Psoas muscle (tissue), 7 donors: ENCODE measurements at regions not wholly inside any gene's neighbourhood (a gene's known extent, or its start where the extent isn't known, plus 50 kb on each side); places are given as distances from the start of the nearest gene placed in this dataset.
A peak's percentile ranks its signal among the peaks of the same experiment; 100 is the strongest.

Source experiments
- ATAC-seq, 4 donors: fragments of 200-7000 bp; cut with Tn5 transposase; one replicate each; pipeline ENCODE4 v1.9.1; 2020; ENCODE audit warnings: moderate library complexity in 3 of 4, mild to moderate bottlenecking in 2 of 4
- DNase-seq, 2 donors: peaks; one replicate each; pipeline ENCODE4 v3.0.0-alpha.2; 2020
- H3K27ac ChIP-seq: fragments of 200-600 bp; one replicate; pipeline ENCODE4 v1.8.0; 2022
- H3K27me3 ChIP-seq, 3 donors: fragments of 200-600 bp in 1 of 3; one replicate each; pipeline versions ENCODE4 v1.6.1 to v1.8.0; 2013 to 2022; ENCODE audit warnings: low read length in 2 of 3, mild to moderate bottlenecking in 2 of 3, moderate library complexity in 1 of 3; ENCODE audit not compliant: insufficient read depth in 3 of 3
- H3K36me3 ChIP-seq, 2 donors: fragments of 200-600 bp in 1 of 2; one replicate each; pipeline versions ENCODE4 v1.6.1 to v1.8.0; 2013 to 2022; ENCODE audit warnings: low read depth in 1 of 2, mild to moderate bottlenecking in 1 of 2, moderate library complexity in 1 of 2; ENCODE audit not compliant: insufficient read depth in 1 of 2
- H3K4me1 ChIP-seq: fragments of 200-600 bp; one replicate; pipeline ENCODE4 v1.8.0; 2022
- H3K4me3 ChIP-seq: fragments of 200-600 bp; one replicate; pipeline ENCODE4 v1.8.0; 2022; ENCODE audit warnings: mild to moderate bottlenecking
- H3K9me3 ChIP-seq: fragments of 200-600 bp; one replicate; pipeline ENCODE4 v1.8.0; 2022
- WGBS, 3 donors: extraction: QIAGEN DNeasy Blood & Tissue Kit; methylation state at CpG; one replicate each; pipeline versions ENCODE4 v1.1.6 to v1.1.7; 2013; 5-methylcytosine and 5-hydroxymethylcytosine counted together
- intact Hi-C, 2 donors: fragments of 100-400 bp; cut with DNase I; formaldehyde crosslinking; loops; one replicate each; pipeline versions ENCODE4 v1.11.0 to v1.14.2; 2022
- TF ChIP-seq, protein P1 (sequence below): fragments of 200-600 bp; IDR thresholded peaks from one replicate; pipeline ENCODE4 v1.8.0; 2022; ENCODE audit warnings: antibody characterized with exemption
- donor health status: healthy with polysubstance abuse.
- donor health status: DM: no; HTN: no; CAD: no; lungs with moderate emphysema.
- donor health status: Bipolar disorder and iron deficiency.
- donor health status: healthy.
- donor health status: DM: yes; HTN: yes; CAD: no.
- donor health status: DM: no; HTN: no; CAD: no.
- donor health status: DM: yes; HTN: yes; CAD: no.

DNA sequence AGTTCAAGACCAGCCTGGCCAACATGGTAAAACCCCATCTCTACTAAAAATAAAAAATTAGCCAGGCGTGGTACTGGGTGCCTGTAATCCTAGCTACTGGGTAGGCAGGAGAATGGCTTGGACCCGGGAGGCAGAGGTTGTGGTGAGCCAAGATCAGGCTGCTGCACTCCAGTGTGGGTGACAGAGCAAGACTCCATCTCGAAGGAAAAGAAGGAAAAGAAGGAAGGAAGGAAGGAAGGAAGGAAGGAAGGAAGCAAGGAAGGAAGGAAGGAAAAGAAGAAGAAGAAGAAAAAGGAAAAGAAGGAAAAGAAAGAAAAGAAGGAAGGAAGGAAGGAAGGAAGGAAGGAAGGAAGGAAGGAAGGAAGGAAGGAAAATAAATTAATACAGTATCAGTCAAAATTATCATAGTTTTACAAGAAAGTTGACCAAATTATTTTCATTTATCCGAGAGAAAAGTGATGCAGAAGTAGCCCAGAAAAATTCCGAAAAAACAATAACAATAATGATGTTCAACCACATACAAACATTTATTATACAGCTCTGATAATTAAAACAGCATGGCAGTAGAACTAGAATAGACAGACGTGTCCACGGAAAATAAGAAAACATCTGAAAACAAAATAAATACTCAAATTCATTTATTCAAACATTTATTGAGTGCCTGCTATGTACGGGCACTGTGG, 292.4 kb upstream of the MKLN1 start:
- H3K27ac ChIP-seq: peak overlapping the region; percentile 73
- no peak overlapping the region for H3K4me3 ChIP-seq
- WGBS, 3 donors: 66 to 76% (median 68%) methylated on average over 8 of the region's 8 CpGs
- no peaks in the 10 kb centered on the region for H3K9me3 ChIP-seq
- H3K4me1 ChIP-seq: peaks cover 62% of the 10 kb centered on the region
- H3K27me3 ChIP-seq: no peaks in the 10 kb centered on the region
- DNase-seq (no peak), ATAC-seq (peak in 3 of 4 donors; percentile 55 to 64 (median 57))
- no peaks in the 10 kb centered on the region for H3K36me3 ChIP-seq
- intact Hi-C loops: loop anchor here (5.0 kb wide), 2 partner anchors 38 to 53 kb away; no protein-coding TSS in a partner anchor
- TF ChIP-seq, protein P1, sequence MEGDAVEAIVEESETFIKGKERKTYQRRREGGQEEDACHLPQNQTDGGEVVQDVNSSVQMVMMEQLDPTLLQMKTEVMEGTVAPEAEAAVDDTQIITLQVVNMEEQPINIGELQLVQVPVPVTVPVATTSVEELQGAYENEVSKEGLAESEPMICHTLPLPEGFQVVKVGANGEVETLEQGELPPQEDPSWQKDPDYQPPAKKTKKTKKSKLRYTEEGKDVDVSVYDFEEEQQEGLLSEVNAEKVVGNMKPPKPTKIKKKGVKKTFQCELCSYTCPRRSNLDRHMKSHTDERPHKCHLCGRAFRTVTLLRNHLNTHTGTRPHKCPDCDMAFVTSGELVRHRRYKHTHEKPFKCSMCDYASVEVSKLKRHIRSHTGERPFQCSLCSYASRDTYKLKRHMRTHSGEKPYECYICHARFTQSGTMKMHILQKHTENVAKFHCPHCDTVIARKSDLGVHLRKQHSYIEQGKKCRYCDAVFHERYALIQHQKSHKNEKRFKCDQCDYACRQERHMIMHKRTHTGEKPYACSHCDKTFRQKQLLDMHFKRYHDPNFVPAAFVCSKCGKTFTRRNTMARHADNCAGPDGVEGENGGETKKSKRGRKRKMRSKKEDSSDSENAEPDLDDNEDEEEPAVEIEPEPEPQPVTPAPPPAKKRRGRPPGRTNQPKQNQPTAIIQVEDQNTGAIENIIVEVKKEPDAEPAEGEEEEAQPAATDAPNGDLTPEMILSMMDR: no peak

DNA sequence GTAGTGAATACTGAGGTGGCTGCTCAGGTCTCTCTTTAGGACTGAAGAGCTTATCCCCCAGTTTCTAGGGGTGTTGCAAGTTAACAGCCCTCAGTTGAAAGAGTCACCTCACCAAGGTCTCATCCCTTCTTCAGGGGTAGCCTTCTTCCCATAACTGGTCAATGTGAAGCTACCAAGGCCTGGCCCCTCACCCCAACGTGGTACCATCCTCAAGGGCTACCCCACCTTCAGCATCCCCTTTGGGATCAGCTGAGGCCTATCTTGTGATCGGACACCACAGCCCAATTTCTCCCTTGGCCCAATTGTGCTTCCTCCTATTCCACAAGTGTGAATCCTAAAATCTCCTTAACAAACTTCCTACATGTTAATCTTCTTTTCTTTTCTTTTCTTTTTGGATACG, 289.5 kb upstream of the MKLN1 start:
- ATAC-seq: peak in 1 of 4 donors; percentile 16
- Histone ChIP-seq H3K9me3 (no peaks in the 10 kb centered on the region), H3K36me3 (peaks cover 0 to under 1% of the 10 kb centered on the region in 2 donors), H3K4me1 (peaks cover 67% of the 10 kb centered on the region), H3K4me3 (no peak overlapping the region), H3K27me3 (no peaks in the 10 kb centered on the region), H3K27ac (peak overlapping the region; percentile 54)
- intact Hi-C loops: loop anchor here (5.0 kb wide), 2 partner anchors 41 to 56 kb away; no protein-coding TSS in a partner anchor
- 76 to 84% (median 76%) methylated on average over 3 of the region's 3 CpGs for WGBS, 3 donors
- DNase-seq: no peak
- TF ChIP-seq, protein P1: no peak

DNA sequence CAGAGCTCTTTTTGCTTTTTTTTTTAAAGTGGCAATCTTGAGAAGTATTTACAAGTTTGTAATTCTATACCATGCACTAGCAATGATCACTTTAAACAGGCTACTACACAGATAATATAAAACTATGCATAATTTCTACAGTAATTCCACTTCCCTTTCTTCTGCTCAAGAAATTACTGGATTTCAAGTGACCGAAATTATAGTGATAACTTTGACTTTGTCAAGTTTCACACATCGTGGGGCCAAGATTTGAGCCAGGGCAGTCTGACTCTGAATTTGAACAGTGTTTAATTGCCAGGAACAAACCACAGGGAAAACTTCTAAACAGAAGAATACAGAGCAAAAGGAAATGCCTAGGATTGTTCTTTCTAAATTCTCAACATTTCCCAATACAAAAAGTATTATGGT, 288.3 kb upstream of the MKLN1 start:
- peaks cover 0 to 3% of the 10 kb centered on the region in 2 donors for H3K36me3 ChIP-seq
- no peaks in the 10 kb centered on the region for H3K9me3 ChIP-seq
- H3K27ac ChIP-seq: peak overlapping the region; percentile 64
- TF ChIP-seq, protein P1: no peak
- no peak for DNase-seq
- intact Hi-C loops: loop anchor here (5.0 kb wide), 2 partner anchors 42 to 57 kb away; no protein-coding TSS in a partner anchor
- no peak for ATAC-seq
- 24 to 48% (median 28%) methylated on average over 2 of the region's 2 CpGs for WGBS, 3 donors
- no peaks in the 10 kb centered on the region for H3K27me3 ChIP-seq
- H3K4me3 ChIP-seq: no peak overlapping the region
- H3K4me1 ChIP-seq: peaks cover 56% of the 10 kb centered on the region

DNA sequence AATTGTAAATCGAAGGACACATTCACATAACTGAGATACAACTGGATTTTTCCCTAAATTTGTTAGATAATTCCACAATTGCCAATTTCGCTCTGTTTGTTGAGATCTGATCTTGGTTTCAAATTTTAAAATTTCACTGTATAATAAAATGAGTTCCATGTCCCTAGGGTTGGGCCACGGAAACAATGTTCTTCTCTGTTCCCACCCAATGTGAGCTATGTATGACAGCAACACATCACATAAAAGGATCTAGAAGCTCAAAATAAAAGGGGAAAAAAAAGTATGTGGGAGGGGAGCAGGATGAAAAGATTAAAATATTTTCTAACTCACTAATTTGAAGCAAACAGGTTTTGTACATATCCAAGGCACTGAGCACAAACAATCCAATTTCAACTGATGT, 287.8 kb upstream of the MKLN1 start:
- ATAC-seq (no peak), DNase-seq (no peak)
- 58 to 73% (median 59%) methylated on average over 3 of the region's 3 CpGs for WGBS, 3 donors
- H3K4me3 ChIP-seq: no peak overlapping the region
- H3K36me3 ChIP-seq: peaks cover 0 to 3% of the 10 kb centered on the region in 2 donors
- no peaks in the 10 kb centered on the region for H3K9me3 ChIP-seq
- peak overlapping the region; percentile 64 for H3K27ac ChIP-seq
- no peaks in the 10 kb centered on the region for H3K27me3 ChIP-seq
- TF ChIP-seq, protein P1: no peak
- H3K4me1 ChIP-seq: peaks cover 52% of the 10 kb centered on the region
- intact Hi-C loops: loop anchor here (2.0 to 5.0 kb wide), 4 partner anchors 43 to 143 kb away; no protein-coding TSS in a partner anchor
